ENCODE measurements at regions not wholly inside any gene's neighbourhood (a gene's known extent, or its start where the extent isn't known, plus 50 kb on each side); places are given as distances from the start of the nearest gene placed in this dataset.
A peak's percentile ranks its signal among the peaks of the same experiment; 100 is the strongest.

GRCh38 chr10:47115322-47115721 is 184.7 kb upstream of the GDF10 start:
- TF ChIP-seq CTCF (IDR thresholded peaks at IDR 0.05) = no peak
- DNase-seq (no peak), ATAC-seq (no peak)
- H3K27ac ChIP-seq = no peak overlapping the region
- no peaks in the 10 kb centered on the region for H3K36me3 ChIP-seq
- no peaks in the 10 kb centered on the region for H3K9me3 ChIP-seq
- no peaks in the 10 kb centered on the region for H3K27me3 ChIP-seq
- no peaks in the 10 kb centered on the region for H3K4me1 ChIP-seq
- intact Hi-C loops (cut with DNase I) = no loop called here
- no peak overlapping the region for H3K4me3 ChIP-seq

GRCh38 chr10:47116445-47116844 is 183.6 kb upstream of the GDF10 start:
- no peaks in the 10 kb centered on the region for H3K36me3 ChIP-seq
- DNase-seq (peak in 2 of 4 donors; percentile 52 to 58), ATAC-seq (peak; percentile 16)
- intact Hi-C loops (cut with DNase I) = no loop called here
- H3K4me3 ChIP-seq = no peak overlapping the region
- H3K4me1 ChIP-seq = no peaks in the 10 kb centered on the region
- no peak for TF ChIP-seq CTCF (IDR thresholded peaks at IDR 0.05)
- H3K27ac ChIP-seq = no peak overlapping the region
- H3K27me3 ChIP-seq = no peaks in the 10 kb centered on the region
- no peaks in the 10 kb centered on the region for H3K9me3 ChIP-seq

- Histone ChIP-seq H3K4me3 (no peak overlapping the region), H3K9me3 (no peaks in the 10 kb centered on the region), H3K4me1 (no peaks in the 10 kb centered on the region), H3K27ac (no peak overlapping the region), H3K36me3 (no peaks in the 10 kb centered on the region), H3K27me3 (no peaks in the 10 kb centered on the region)
- no peak for TF ChIP-seq CTCF (IDR thresholded peaks at IDR 0.05)
- no peak for DNase-seq
- intact Hi-C loops (cut with DNase I) = no loop called here
- no peak for ATAC-seq
Measured at GRCh38 chr10:47118326-47118725, 181.7 kb upstream of the GDF10 start.

- no peak for TF ChIP-seq CTCF (IDR thresholded peaks at IDR 0.05)
- intact Hi-C loops (cut with DNase I) = no loop called here
- Histone ChIP-seq H3K4me1 (no peaks in the 10 kb centered on the region), H3K9me3 (no peaks in the 10 kb centered on the region), H3K27ac (no peak overlapping the region), H3K36me3 (no peaks in the 10 kb centered on the region), H3K27me3 (no peaks in the 10 kb centered on the region), H3K4me3 (no peak overlapping the region)
- ATAC-seq = no peak
- DNase-seq = no peak
Measured at GRCh38 chr10:47121336-47121735, 178.7 kb upstream of the GDF10 start.

- no peak for TF ChIP-seq CTCF (IDR thresholded peaks at IDR 0.05)
- H3K36me3 ChIP-seq = no peaks in the 10 kb centered on the region
- ATAC-seq = no peak
- no peaks in the 10 kb centered on the region for H3K27me3 ChIP-seq
- no peaks in the 10 kb centered on the region for H3K9me3 ChIP-seq
- DNase-seq = no peak
- no peak overlapping the region for H3K27ac ChIP-seq
- intact Hi-C loops (cut with DNase I) = no loop called here
- H3K4me1 ChIP-seq = no peaks in the 10 kb centered on the region
- H3K4me3 ChIP-seq = no peak overlapping the region
Measured at GRCh38 chr10:47123716-47124288, 176.2 kb upstream of the GDF10 start.
